VCaP (cell line): ENCODE measurements at regions not wholly inside any gene's neighbourhood (a gene's known extent, or its start where the extent isn't known, plus 50 kb on each side); places are given as distances from the start of the nearest gene placed in this dataset.
A peak's percentile ranks its signal among the peaks of the same experiment; 100 is the strongest.

Experiments
- H3K27ac ChIP-seq: fragments of 450-650 bp; 2 replicates; pipeline ENCODE4 v1.5.1; 2017
- TF ChIP-seq, protein P1 (sequence below): fragments of 450-650 bp; conservative IDR thresholded peaks from 2 replicates; pipeline ENCODE4 v1.5.1; 2017; ENCODE audit warnings: mild to moderate bottlenecking, moderate library complexity

DNA sequence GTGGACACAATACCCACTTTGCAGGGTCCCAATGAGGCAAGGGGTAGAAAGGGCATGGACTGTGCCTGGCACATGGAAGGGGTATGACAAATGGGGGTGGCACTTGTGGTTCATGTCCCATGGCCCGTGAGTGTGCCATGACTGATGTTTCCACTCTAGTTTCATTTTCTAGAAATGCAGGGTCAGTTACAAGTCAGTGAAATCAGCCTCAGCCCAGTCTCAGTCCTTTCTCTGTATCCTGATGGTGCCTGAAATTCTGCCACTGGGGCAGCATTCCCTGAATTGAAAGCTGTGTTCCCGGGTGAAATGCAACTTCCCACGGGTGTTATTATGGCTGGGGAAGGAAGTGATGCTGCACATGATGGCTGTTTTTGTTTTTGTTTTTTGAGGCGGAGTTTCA is 110.8 kb upstream of the ZBTB40 start:
- no peak overlapping the region for H3K27ac ChIP-seq
- TF ChIP-seq, protein P1, sequence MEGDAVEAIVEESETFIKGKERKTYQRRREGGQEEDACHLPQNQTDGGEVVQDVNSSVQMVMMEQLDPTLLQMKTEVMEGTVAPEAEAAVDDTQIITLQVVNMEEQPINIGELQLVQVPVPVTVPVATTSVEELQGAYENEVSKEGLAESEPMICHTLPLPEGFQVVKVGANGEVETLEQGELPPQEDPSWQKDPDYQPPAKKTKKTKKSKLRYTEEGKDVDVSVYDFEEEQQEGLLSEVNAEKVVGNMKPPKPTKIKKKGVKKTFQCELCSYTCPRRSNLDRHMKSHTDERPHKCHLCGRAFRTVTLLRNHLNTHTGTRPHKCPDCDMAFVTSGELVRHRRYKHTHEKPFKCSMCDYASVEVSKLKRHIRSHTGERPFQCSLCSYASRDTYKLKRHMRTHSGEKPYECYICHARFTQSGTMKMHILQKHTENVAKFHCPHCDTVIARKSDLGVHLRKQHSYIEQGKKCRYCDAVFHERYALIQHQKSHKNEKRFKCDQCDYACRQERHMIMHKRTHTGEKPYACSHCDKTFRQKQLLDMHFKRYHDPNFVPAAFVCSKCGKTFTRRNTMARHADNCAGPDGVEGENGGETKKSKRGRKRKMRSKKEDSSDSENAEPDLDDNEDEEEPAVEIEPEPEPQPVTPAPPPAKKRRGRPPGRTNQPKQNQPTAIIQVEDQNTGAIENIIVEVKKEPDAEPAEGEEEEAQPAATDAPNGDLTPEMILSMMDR, result no peak

DNA sequence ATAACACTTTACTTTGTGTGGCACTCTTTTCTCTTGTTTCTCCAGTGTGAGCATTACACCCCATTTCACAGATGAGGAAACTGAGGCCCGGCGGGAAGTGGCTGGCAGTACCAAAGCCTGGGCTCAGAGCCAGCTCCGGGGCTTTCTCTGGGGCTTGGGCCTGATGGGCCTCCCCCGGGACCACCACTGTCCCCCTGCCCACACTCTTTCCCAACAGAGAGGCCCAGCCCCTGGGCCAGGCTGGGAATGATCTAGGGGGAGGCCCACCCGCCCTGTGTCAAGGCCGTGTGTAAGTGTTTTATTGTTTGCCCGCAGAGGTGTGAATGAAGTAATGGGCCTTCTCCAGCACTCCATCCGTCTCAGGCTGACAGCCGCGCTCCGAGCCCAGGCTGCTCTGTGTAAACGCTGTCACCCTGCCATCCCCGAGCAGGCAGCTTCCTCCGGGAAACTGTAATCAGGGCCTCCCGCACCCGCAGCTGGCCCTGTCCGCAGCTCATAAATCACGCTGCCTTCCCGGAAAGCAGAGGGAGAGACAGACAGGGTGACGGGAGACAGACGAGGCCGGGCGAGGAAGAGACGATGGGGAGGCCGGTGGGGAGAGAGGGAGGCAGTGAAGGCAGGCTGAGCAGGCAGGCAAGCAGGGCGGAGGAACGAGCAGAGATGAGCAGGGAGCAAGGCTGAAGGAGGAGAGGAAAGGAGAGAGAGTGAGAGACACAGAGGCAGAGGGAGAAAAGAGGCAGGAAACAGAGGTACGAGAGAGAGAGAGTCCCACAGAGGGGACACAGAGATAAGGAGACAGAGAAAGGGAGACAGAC is 109.7 kb upstream of the ZBTB40 start:
- TF ChIP-seq, protein P1, result no peak
- H3K27ac ChIP-seq, result peak overlapping the region; percentile 51

DNA sequence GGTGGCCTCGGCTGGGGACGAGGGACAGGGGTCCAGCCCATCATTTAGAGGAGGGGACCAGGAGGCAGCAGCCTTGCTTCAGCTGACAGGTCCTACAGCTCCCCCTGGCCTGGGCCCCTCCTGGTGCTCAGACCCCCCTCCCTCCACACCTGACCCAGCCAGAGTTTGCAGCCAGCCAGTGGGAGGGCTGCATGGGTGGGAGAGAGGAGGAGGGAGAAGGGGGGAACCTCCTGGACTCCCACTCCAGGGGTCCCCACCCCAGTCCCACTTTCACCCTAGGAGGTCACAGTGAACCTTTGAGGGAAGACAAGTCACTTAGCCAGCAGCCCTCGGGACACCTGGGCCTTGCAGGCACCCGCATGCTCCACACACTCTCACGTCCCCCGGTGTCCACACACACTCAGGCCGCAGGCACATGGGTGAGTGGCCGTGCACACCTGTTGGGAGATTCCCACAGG is 108.9 kb upstream of the ZBTB40 start:
- TF ChIP-seq, protein P1, result no peak
- H3K27ac ChIP-seq, result peak overlapping the region; percentile 51

DNA sequence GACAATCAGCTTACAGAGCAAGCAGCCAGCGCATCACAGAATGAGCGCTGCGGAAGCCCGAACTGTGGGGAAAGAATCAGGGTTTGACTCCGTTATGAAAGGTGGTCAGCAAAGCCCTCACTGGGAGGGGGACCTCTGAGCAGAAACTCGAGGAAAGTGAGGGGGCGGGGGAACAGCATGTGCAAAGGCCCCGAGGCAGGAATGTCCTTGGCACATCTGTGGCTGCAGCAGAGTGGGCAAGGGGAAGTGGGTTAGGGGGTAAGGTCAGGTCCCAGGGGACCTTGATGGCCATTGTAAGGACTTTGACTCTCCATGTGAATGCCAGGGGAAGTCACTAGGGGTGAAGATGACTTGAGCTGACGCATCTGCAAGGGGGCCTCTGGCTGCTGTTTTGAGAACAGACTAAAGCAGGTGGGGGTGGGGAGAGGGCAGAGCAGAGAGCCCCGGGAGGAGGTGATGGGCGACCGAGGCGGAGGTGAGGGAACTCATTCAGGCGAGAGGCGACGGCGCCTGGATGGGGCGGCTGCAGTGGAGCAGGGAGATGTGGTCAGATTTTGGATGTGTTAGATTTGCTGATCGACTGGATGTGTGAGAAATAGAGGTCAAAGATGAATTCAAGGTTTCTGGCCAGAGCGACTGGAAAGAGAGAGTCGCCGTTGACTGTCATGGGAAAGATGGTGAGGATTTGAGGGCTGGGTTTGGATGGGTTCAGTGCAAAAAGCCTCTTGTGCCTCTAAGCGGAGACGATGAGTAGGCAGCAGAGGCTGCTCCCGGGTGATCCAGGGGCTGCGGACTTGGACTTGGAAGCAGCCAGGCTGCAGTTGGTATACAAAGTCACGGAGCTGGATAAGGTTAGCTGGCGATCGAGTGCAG is 108.0 kb upstream of the ZBTB40 start:
- H3K27ac ChIP-seq, result no peak overlapping the region
- TF ChIP-seq, protein P1, result no peak

DNA sequence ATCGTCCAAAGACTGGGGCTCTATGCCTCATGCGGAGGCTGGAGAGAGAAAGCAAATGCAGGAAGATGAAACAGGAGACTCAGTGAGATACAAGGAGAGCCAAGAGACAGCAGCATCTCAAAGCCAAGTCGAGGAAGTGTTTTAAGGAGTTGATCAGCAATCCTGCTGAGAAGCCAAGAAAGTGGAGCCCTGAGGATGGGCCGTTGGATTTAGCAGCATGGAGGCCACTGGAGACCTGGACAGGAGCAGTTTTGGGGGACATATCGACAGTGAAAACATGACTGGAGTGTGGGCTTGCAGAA is 107.4 kb upstream of the ZBTB40 start:
- H3K27ac ChIP-seq, result no peak overlapping the region
- TF ChIP-seq, protein P1, result no peak

- TF ChIP-seq, protein P1, result no peak
- H3K27ac ChIP-seq, result no peak overlapping the region
Measured at GRCh38 chr1:22344851-22345560, 106.6 kb upstream of the ZBTB40 start.
